ENCODE measurements at regions not wholly inside any gene's neighbourhood (a gene's known extent, or its start where the extent isn't known, plus 50 kb on each side); places are given as distances from the start of the nearest gene placed in this dataset.

GRCh38 chr9:19939734-19940278 lies 151.0 kb upstream of the SLC24A2 start:
- no peak for TF ChIP-seq POLR2AphosphoS5 (IDR thresholded peaks at IDR 0.05; ENCODE audit: borderline replicate concordance, low read depth, low read length)
- no peak for TF ChIP-seq EZH2 (IDR thresholded peaks at IDR 0.05)
- TF ChIP-seq FOXP2 (optimal IDR thresholded peaks at IDR 0.05; ENCODE audit: control extremely low read depth, extremely low read length, insufficient read depth) = no peak
